Aorta (tissue), 5 donors: ENCODE measurements at regions not wholly inside any gene's neighbourhood (a gene's known extent, or its start where the extent isn't known, plus 50 kb on each side); places are given as distances from the start of the nearest gene placed in this dataset.

Experiments
- ATAC-seq: fragments of 200-7000 bp; cut with Tn5 transposase; one replicate; pipeline ENCODE4 v1.9.1; 2022; ENCODE audit warnings: moderate library complexity; ENCODE audit not compliant: low FRiP score
- DNase-seq, 2 donors: peaks; one replicate each; pipeline ENCODE4 v3.0.0-alpha.2; 2020
- H3K27ac ChIP-seq, 2 donors: one replicate each; pipeline ENCODE4 v1.5.1; 2013; ENCODE audit warnings: low read length in 2 of 2, mild to moderate bottlenecking in 2 of 2, moderate library complexity in 2 of 2, control low read depth in 1 of 2, inconsistent platforms in 1 of 2, low read depth in 1 of 2
- H3K27me3 ChIP-seq, 2 donors: one replicate each; pipeline ENCODE4 v1.6.1; 2013; ENCODE audit warnings: control low read depth in 1 of 2, low read length in 1 of 2, mild to moderate bottlenecking in 1 of 2, moderate library complexity in 1 of 2; ENCODE audit not compliant: insufficient read depth in 2 of 2, control insufficient read depth in 1 of 2
- H3K36me3 ChIP-seq, 2 donors: one replicate each; pipeline ENCODE4 v1.6.1; 2013; ENCODE audit warnings: control low read depth in 1 of 2, low read length in 1 of 2, mild to moderate bottlenecking in 1 of 2; ENCODE audit not compliant: insufficient read depth in 2 of 2, control insufficient read depth in 1 of 2
- H3K4me1 ChIP-seq, 2 donors: one replicate each; pipeline ENCODE4 v1.6.1; 2013; ENCODE audit warnings: low read length in 2 of 2, control low read depth in 1 of 2, mild to moderate bottlenecking in 1 of 2, moderate library complexity in 1 of 2; ENCODE audit not compliant: insufficient read depth in 2 of 2, control insufficient read depth in 1 of 2
- H3K4me3 ChIP-seq, 2 donors: one replicate each; pipeline ENCODE4 v1.5.1; 2013; ENCODE audit warnings: low read length in 2 of 2, control low read depth in 1 of 2, mild to moderate bottlenecking in 1 of 2
- H3K9me3 ChIP-seq: one replicate; pipeline ENCODE4 v1.6.1; 2013; ENCODE audit warnings: mild to moderate bottlenecking, low read length; ENCODE audit not compliant: control insufficient read depth
- WGBS, 2 donors: extraction: QIAGEN DNeasy Blood & Tissue Kit; methylation state at CpG; one replicate each; pipeline ENCODE4 v1.1.7; 2013; 5-methylcytosine and 5-hydroxymethylcytosine counted together
- intact Hi-C, 2 donors: fragments of 100-400 bp; cut with DNase I; formaldehyde crosslinking; loops; one replicate each; pipeline versions ENCODE4 v1.14.2 to v1.15.0; 2022
- donor health status: healthy with polysubstance abuse.
- donor health status: Bipolar disorder and iron deficiency.
- donor health status: DM: no; HTN: no; CAD: no.
- donor health status: DM: no; HTN: no; CAD: no.
- donor health status: DM: yes; HTN: yes; CAD: no.

GRCh38 chr2:187956906-187957534 lies 334.7 kb upstream of the GULP1 start:
- 31 to 36% methylated on average over 2 of the region's 2 CpGs for WGBS, 2 donors
- Histone ChIP-seq H3K4me3 (no peak overlapping the region), H3K36me3 (no peaks in the 10 kb centered on the region), H3K9me3 (peaks cover 2% of the 10 kb centered on the region), H3K27ac (peak overlapping the region; percentile 69 to 89), H3K27me3 (no peaks in the 10 kb centered on the region), H3K4me1 (no peaks in the 10 kb centered on the region)
- ATAC-seq (peak; percentile 84), DNase-seq (no peak)
- intact Hi-C loops, result no loop called here

- Histone ChIP-seq H3K4me3 (no peak overlapping the region), H3K27me3 (no peaks in the 10 kb centered on the region), H3K4me1 (peaks cover 0 to 3% of the 10 kb centered on the region in 2 donors), H3K27ac (peak overlapping the region; percentile 26 to 43), H3K9me3 (no peaks in the 10 kb centered on the region), H3K36me3 (no peaks in the 10 kb centered on the region)
- intact Hi-C loops, result loop anchor here in 1 of 2 donors (10.0 kb wide), 1 partner anchor 555 kb away; no protein-coding TSS in a partner anchor
- ATAC-seq (no peak), DNase-seq (no peak)
Measured at GRCh38 chr2:187959821-187960220, 331.9 kb upstream of the GULP1 start.

- Histone ChIP-seq H3K9me3 (no peaks in the 10 kb centered on the region), H3K27me3 (no peaks in the 10 kb centered on the region), H3K36me3 (no peaks in the 10 kb centered on the region), H3K4me1 (peaks cover 0 to 3% of the 10 kb centered on the region in 2 donors), H3K4me3 (no peak overlapping the region), H3K27ac (no peak overlapping the region)
- ATAC-seq (no peak), DNase-seq (no peak)
- intact Hi-C loops, result loop anchor here in 1 of 2 donors (10.0 kb wide), 1 partner anchor 552 kb away; no protein-coding TSS in a partner anchor
- 75% methylated on average over 2 of the region's 2 CpGs for WGBS, 2 donors
Measured at GRCh38 chr2:187962538-187962937, 329.1 kb upstream of the GULP1 start.

- Histone ChIP-seq H3K27me3 (no peaks in the 10 kb centered on the region), H3K4me1 (peaks cover 0 to 3% of the 10 kb centered on the region in 2 donors), H3K27ac (no peak overlapping the region), H3K36me3 (no peaks in the 10 kb centered on the region), H3K4me3 (no peak overlapping the region), H3K9me3 (no peaks in the 10 kb centered on the region)
- 69 to 94% methylated on average over 2 of the region's 2 CpGs for WGBS, 2 donors
- no peak for DNase-seq
- intact Hi-C loops, result loop anchor here in 1 of 2 donors (10.0 kb wide), 1 partner anchor 550 kb away; no protein-coding TSS in a partner anchor
- ATAC-seq, result no peak
Measured at GRCh38 chr2:187964746-187965145, 326.9 kb upstream of the GULP1 start.

- WGBS, 2 donors, result 73 to 75% methylated on average over 1 of the region's 1 CpG
- intact Hi-C loops, result loop anchor here in 1 of 2 donors (10.0 kb wide), 1 partner anchor 548 kb away; no protein-coding TSS in a partner anchor
Measured at GRCh38 chr2:187966924-187967323, 324.8 kb upstream of the GULP1 start.

GRCh38 chr2:187971893-187972292 lies 319.8 kb upstream of the GULP1 start:
- 60 to 74% methylated on average over 1 of the region's 1 CpG for WGBS, 2 donors
- ATAC-seq, result no peak

More at GRCh38 chr2:187966924-187967323, 324.8 kb upstream of the GULP1 start:
- Histone ChIP-seq H3K4me3 (no peak overlapping the region), H3K27me3 (no peaks in the 10 kb centered on the region), H3K27ac (no peak overlapping the region), H3K4me1 (peaks cover 0 to 3% of the 10 kb centered on the region in 2 donors), H3K36me3 (no peaks in the 10 kb centered on the region), H3K9me3 (no peaks in the 10 kb centered on the region)
- no peak for DNase-seq
- ATAC-seq, result no peak

GRCh38 chr2:187976259-187976985 lies 315.3 kb upstream of the GULP1 start:
- Histone ChIP-seq H3K27ac (no peak overlapping the region), H3K4me3 (no peak overlapping the region), H3K9me3 (no peaks in the 10 kb centered on the region), H3K4me1 (no peaks in the 10 kb centered on the region), H3K36me3 (no peaks in the 10 kb centered on the region), H3K27me3 (no peaks in the 10 kb centered on the region)
- WGBS, 2 donors, result 53 to 74% methylated on average over 2 of the region's 2 CpGs
- ATAC-seq (no peak), DNase-seq (no peak)
- intact Hi-C loops, result no loop called here

More at GRCh38 chr2:187971893-187972292, 319.8 kb upstream of the GULP1 start:
- Histone ChIP-seq H3K4me3 (no peak overlapping the region), H3K36me3 (no peaks in the 10 kb centered on the region), H3K9me3 (no peaks in the 10 kb centered on the region), H3K27ac (no peak overlapping the region), H3K27me3 (no peaks in the 10 kb centered on the region), H3K4me1 (no peaks in the 10 kb centered on the region)
- DNase-seq, result no peak
- intact Hi-C loops, result no loop called here

- H3K9me3 ChIP-seq, result no peaks in the 10 kb centered on the region
- ATAC-seq (no peak), DNase-seq (no peak)
- intact Hi-C loops, result no loop called here
- WGBS, 2 donors, result 69 to 70% methylated on average over 3 of the region's 3 CpGs
- H3K36me3 ChIP-seq, result no peaks in the 10 kb centered on the region
- no peak overlapping the region for H3K4me3 ChIP-seq
- H3K27ac ChIP-seq, result no peak overlapping the region
- H3K4me1 ChIP-seq, result no peaks in the 10 kb centered on the region
- no peaks in the 10 kb centered on the region for H3K27me3 ChIP-seq
Measured at GRCh38 chr2:187976986-187977333, 314.7 kb upstream of the GULP1 start.

GRCh38 chr2:187978356-187978755 lies 313.3 kb upstream of the GULP1 start:
- Histone ChIP-seq H3K36me3 (no peaks in the 10 kb centered on the region), H3K27ac (no peak overlapping the region), H3K27me3 (no peaks in the 10 kb centered on the region), H3K9me3 (no peaks in the 10 kb centered on the region), H3K4me3 (no peak overlapping the region), H3K4me1 (no peaks in the 10 kb centered on the region)
- 95 to 97% methylated on average over 3 of the region's 3 CpGs for WGBS, 2 donors
- no peak for DNase-seq
- intact Hi-C loops, result no loop called here
- no peak for ATAC-seq
